ENCODE measurements at regions not wholly inside any gene's neighbourhood (a gene's known extent, or its start where the extent isn't known, plus 50 kb on each side); places are given as distances from the start of the nearest gene placed in this dataset.

- no peaks in the 10 kb centered on the region for H3K27me3 ChIP-seq (ENCODE audit: control insufficient read depth in 3 of 3, insufficient read depth in 3 of 3, low read length in 2 of 3)
- no peak for ATAC-seq (ENCODE audit: insufficient read depth, low FRiP score)
- 91 to 97% methylated on average over 3 of the region's 3 CpGs for WGBS, 2 donors
Measured at GRCh38 chr2:221123396-221123795, 448.7 kb downstream of the EPHA4 start.

GRCh38 chr2:221124532-221125240 lies 447.4 kb downstream of the EPHA4 start:
- no peak overlapping the region for H3K27ac ChIP-seq (ENCODE audit: low read depth in 1 of 2, low read length in 1 of 2)
- H3K27me3 ChIP-seq (ENCODE audit: control insufficient read depth in 3 of 3, insufficient read depth in 3 of 3, low read length in 2 of 3): no peaks in the 10 kb centered on the region
- peaks cover 0 to 6% (median 0%) of the 10 kb centered on the region in 4 donors for H3K9me3 ChIP-seq (ENCODE audit: control insufficient read depth in 4 of 4, insufficient read depth in 3 of 4, low read length in 3 of 4)
- DNase-seq (no peak), ATAC-seq (ENCODE audit: insufficient read depth, low FRiP score) (no peak)
- no peak overlapping the region for H3K9ac ChIP-seq (ENCODE audit: insufficient read depth in 1 of 2, low read length in 2 of 2)
- no peaks in the 10 kb centered on the region for H3K4me1 ChIP-seq (ENCODE audit: control insufficient read depth in 5 of 5, insufficient read depth in 5 of 5, low read length in 5 of 5)
- H3K4me3 ChIP-seq: no peak overlapping the region
- no peak for TF ChIP-seq CTCF (IDR thresholded peaks at IDR 0.05; ENCODE audit: control extremely low read depth, extremely low read depth)
- H3K36me3 ChIP-seq (ENCODE audit: control insufficient read depth in 4 of 4, insufficient read depth in 4 of 4, low read length in 4 of 4): no peaks in the 10 kb centered on the region
- WGBS, 2 donors: 85 to 89% methylated on average over 9 of the region's 9 CpGs

More at GRCh38 chr2:221123396-221123795, 448.7 kb downstream of the EPHA4 start:
- peaks cover 0 to 8% (median 0%) of the 10 kb centered on the region in 4 donors for H3K9me3 ChIP-seq (ENCODE audit: control insufficient read depth in 4 of 4, insufficient read depth in 3 of 4, low read length in 3 of 4)
- H3K36me3 ChIP-seq (ENCODE audit: control insufficient read depth in 4 of 4, insufficient read depth in 4 of 4, low read length in 4 of 4): no peaks in the 10 kb centered on the region
- H3K9ac ChIP-seq (ENCODE audit: insufficient read depth in 1 of 2, low read length in 2 of 2): no peak overlapping the region
- H3K27ac ChIP-seq (ENCODE audit: low read depth in 1 of 2, low read length in 1 of 2): no peak overlapping the region
- peaks cover 0 to 3% (median 0%) of the 10 kb centered on the region in 5 donors for H3K4me1 ChIP-seq (ENCODE audit: control insufficient read depth in 5 of 5, insufficient read depth in 5 of 5, low read length in 5 of 5)
- no peak overlapping the region for H3K4me3 ChIP-seq
- no peak for TF ChIP-seq CTCF (IDR thresholded peaks at IDR 0.05; ENCODE audit: control extremely low read depth, extremely low read depth)
- DNase-seq: no peak

GRCh38 chr2:221125691-221126090 lies 446.4 kb downstream of the EPHA4 start:
- WGBS, 2 donors: 78 to 83% methylated on average over 3 of the region's 3 CpGs
- TF ChIP-seq CTCF (IDR thresholded peaks at IDR 0.05; ENCODE audit: control extremely low read depth, extremely low read depth): no peak
- H3K9me3 ChIP-seq (ENCODE audit: control insufficient read depth in 4 of 4, insufficient read depth in 3 of 4, low read length in 3 of 4): peaks cover 0 to 6% (median 0%) of the 10 kb centered on the region in 4 donors
- no peak overlapping the region for H3K9ac ChIP-seq (ENCODE audit: insufficient read depth in 1 of 2, low read length in 2 of 2)
- DNase-seq: no peak
- H3K4me3 ChIP-seq: no peak overlapping the region
- no peak for ATAC-seq (ENCODE audit: insufficient read depth, low FRiP score)
- no peaks in the 10 kb centered on the region for H3K36me3 ChIP-seq (ENCODE audit: control insufficient read depth in 4 of 4, insufficient read depth in 4 of 4, low read length in 4 of 4)
- no peaks in the 10 kb centered on the region for H3K27me3 ChIP-seq (ENCODE audit: control insufficient read depth in 3 of 3, insufficient read depth in 3 of 3, low read length in 2 of 3)
- no peak overlapping the region for H3K27ac ChIP-seq (ENCODE audit: low read depth in 1 of 2, low read length in 1 of 2)
- no peaks in the 10 kb centered on the region for H3K4me1 ChIP-seq (ENCODE audit: control insufficient read depth in 5 of 5, insufficient read depth in 5 of 5, low read length in 5 of 5)

Measured in lung (tissue), 11 donors.